Gastroesophageal sphincter (tissue), 4 donors: ENCODE measurements at regions not wholly inside any gene's neighbourhood (a gene's known extent, or its start where the extent isn't known, plus 50 kb on each side); places are given as distances from the start of the nearest gene placed in this dataset.

ENCODE experiments used
- ATAC-seq: fragments of 150-250 bp; one replicate; pipeline ENCODE4 v1.9.1; 2016; ENCODE audit warnings: mild to moderate bottlenecking, moderate library complexity
- H3K27ac ChIP-seq, 4 donors: fragments of 200-600 bp; sonication (generic) in 3 of 4; 1 replicate in 3 of 4; 2 replicates in 1 of 4; pipeline ENCODE4 v1.5.1; 2016 to 2019
- H3K27me3 ChIP-seq: fragments of 200-600 bp; sonication (generic); one replicate; pipeline ENCODE4 v1.5.1; 2019
- H3K36me3 ChIP-seq, 2 donors: fragments of 200-600 bp; sonication (generic); one replicate each; pipeline ENCODE4 v1.5.1; 2019; ENCODE audit warnings: control low read depth in 1 of 2
- H3K4me1 ChIP-seq, 3 donors: fragments of 200-600 bp; sonication (generic); 1 replicate in 2 of 3; 2 replicates in 1 of 3; pipeline ENCODE4 v1.5.1; 2016 to 2019; ENCODE audit warnings: control low read depth in 2 of 3
- H3K4me3 ChIP-seq, 2 donors: fragments of 200-600 bp; sonication (generic); one replicate each; pipeline ENCODE4 v1.5.1; 2019; ENCODE audit warnings: mild to moderate bottlenecking in 1 of 2, moderate library complexity in 1 of 2
- H3K9me3 ChIP-seq, 3 donors: fragments of 200-600 bp; sonication (generic); one replicate each; pipeline ENCODE4 v1.5.1; 2017 to 2019; ENCODE audit warnings: control low read depth in 2 of 3
- CTCF ChIP-seq, 4 experiments: fragments of 200-600 bp in 2 of 4; fragments of 450-650 bp in 2 of 4; sonication (generic) in 1 of 4; IDR thresholded peaks; one replicate each; pipeline ENCODE4 v1.5.1; 2017 to 2019; ENCODE audit warnings: antibody characterized with exemption in 4 of 4, mild to moderate bottlenecking in 2 of 4, moderate library complexity in 2 of 4
- EP300 ChIP-seq: sonication (generic); formaldehyde crosslinking; IDR thresholded peaks from one replicate; pipeline ENCODE4 v1.6.1; 2017; ENCODE audit warnings: antibody characterized with exemption, mild to moderate bottlenecking
- POLR2A ChIP-seq, 2 donors: fragments of 450-650 bp; IDR thresholded peaks; one replicate each; pipeline ENCODE4 v1.6.1; 2017; ENCODE audit warnings: antibody characterized with exemption in 2 of 2, mild to moderate bottlenecking in 2 of 2, moderate library complexity in 1 of 2
- POLR2AphosphoS5 ChIP-seq: sonication (generic); formaldehyde crosslinking; IDR thresholded peaks from one replicate; pipeline ENCODE4 v1.6.1; 2017; ENCODE audit warnings: antibody characterized with exemption
- WGBS, 2 donors: methylation state at CpG; one replicate each; pipeline ENCODE4 v1.1.5; 2018; ENCODE audit warnings: low coverage in 1 of 2; 5-methylcytosine and 5-hydroxymethylcytosine counted together

GRCh38 chr12:60437297-60437696 lies 841.5 kb downstream of the SLC16A7 start:
- Histone ChIP-seq H3K36me3 (no peaks in the 10 kb centered on the region), H3K4me1 (no peaks in the 10 kb centered on the region), H3K9me3 (peaks cover 0 to 4% (median 0%) of the 10 kb centered on the region in 3 donors), H3K27ac (no peak overlapping the region), H3K4me3 (no peak overlapping the region), H3K27me3 (no peaks in the 10 kb centered on the region)
- no peak for ATAC-seq
- no peak for TF ChIP-seq CTCF (IDR thresholded peaks at IDR 0.05)
- TF ChIP-seq POLR2AphosphoS5: no peak
- TF ChIP-seq EP300: no peak
- TF ChIP-seq POLR2A (IDR thresholded peaks at IDR 0.05): no peak
- WGBS, 2 donors: 70 to 100% methylated on average over 1 of the region's 1 CpG

GRCh38 chr12:60441577-60441976 lies 845.7 kb downstream of the SLC16A7 start:
- 63 to 78% methylated on average over 4 of the region's 4 CpGs for WGBS, 2 donors
- TF ChIP-seq POLR2AphosphoS5: no peak
- TF ChIP-seq CTCF (IDR thresholded peaks at IDR 0.05): no peak
- TF ChIP-seq POLR2A (IDR thresholded peaks at IDR 0.05): no peak
- TF ChIP-seq EP300: no peak
- no peak overlapping the region for H3K27ac ChIP-seq
- no peak overlapping the region for H3K4me3 ChIP-seq
- H3K27me3 ChIP-seq: no peaks in the 10 kb centered on the region
- peaks cover 0 to 4% (median 0%) of the 10 kb centered on the region in 3 donors for H3K9me3 ChIP-seq
- no peak for ATAC-seq
- H3K36me3 ChIP-seq: no peaks in the 10 kb centered on the region
- no peaks in the 10 kb centered on the region for H3K4me1 ChIP-seq

GRCh38 chr12:60451457-60451856 lies 855.6 kb downstream of the SLC16A7 start:
- H3K9me3 ChIP-seq: no peaks in the 10 kb centered on the region
- no peak overlapping the region for H3K27ac ChIP-seq
- H3K27me3 ChIP-seq: no peaks in the 10 kb centered on the region
- H3K36me3 ChIP-seq: no peaks in the 10 kb centered on the region
- ATAC-seq: no peak
- TF ChIP-seq EP300 (no peak), CTCF (IDR thresholded peaks at IDR 0.05) (no peak), POLR2AphosphoS5 (no peak), POLR2A (IDR thresholded peaks at IDR 0.05) (no peak)
- no peaks in the 10 kb centered on the region for H3K4me1 ChIP-seq
- no peak overlapping the region for H3K4me3 ChIP-seq

- TF ChIP-seq POLR2A (IDR thresholded peaks at IDR 0.05) (no peak), POLR2AphosphoS5 (no peak), EP300 (no peak), CTCF (IDR thresholded peaks at IDR 0.05) (no peak)
- Histone ChIP-seq H3K4me3 (no peak overlapping the region), H3K27ac (no peak overlapping the region), H3K4me1 (no peaks in the 10 kb centered on the region), H3K9me3 (no peaks in the 10 kb centered on the region), H3K36me3 (no peaks in the 10 kb centered on the region), H3K27me3 (no peaks in the 10 kb centered on the region)
- no peak for ATAC-seq
These were observed 869.2 kb downstream of the SLC16A7 start for GRCh38 chr12:60465060-60465459.

GRCh38 chr12:60468546-60468945 lies 872.7 kb downstream of the SLC16A7 start:
- no peak for TF ChIP-seq POLR2A (IDR thresholded peaks at IDR 0.05)
- TF ChIP-seq EP300: no peak
- no peak for TF ChIP-seq CTCF (IDR thresholded peaks at IDR 0.05)
- no peak for TF ChIP-seq POLR2AphosphoS5
- Histone ChIP-seq H3K4me1 (no peaks in the 10 kb centered on the region), H3K27me3 (no peaks in the 10 kb centered on the region), H3K27ac (no peak overlapping the region), H3K4me3 (no peak overlapping the region), H3K9me3 (no peaks in the 10 kb centered on the region), H3K36me3 (no peaks in the 10 kb centered on the region)
- no peak for ATAC-seq
- 95 to 96% methylated on average over 5 of the region's 5 CpGs for WGBS, 2 donors
